Kidney tubule cell (primary cell): ENCODE measurements at regions not wholly inside any gene's neighbourhood (a gene's known extent, or its start where the extent isn't known, plus 50 kb on each side); places are given as distances from the start of the nearest gene placed in this dataset.
"Not testable (repeated sequence)": the region's sequence is repeated elsewhere in the genome, so short reads cannot be mapped to it uniquely, and the experiment has no call there.

Experiments
- DNase-seq: peaks from one replicate; pipeline ENCODE4 v3.0.0-alpha.2; 2018; ENCODE audit warnings: low spot score

GRCh38 chr3:125916376-125916978 is 52.5 kb upstream of the ROPN1B start:
- DNase-seq, result peak; percentile 94

- DNase-seq, result peak; percentile 59
These were observed 51.9 kb upstream of the ROPN1B start for GRCh38 chr3:125917020-125917549.

- DNase-seq, result not testable (repeated sequence)
These were observed 51.0 kb upstream of the ROPN1B start for GRCh38 chr3:125918024-125918423.

- DNase-seq, result peak; percentile 13
These were observed 50.5 kb upstream of the ROPN1B start for GRCh38 chr3:125918451-125918850.

GRCh38 chr3:125918866-125919265 is 50.1 kb upstream of the ROPN1B start:
- not testable (repeated sequence) for DNase-seq
